OCI-M1 (cell line): ENCODE measurements at regions not wholly inside any gene's neighbourhood (a gene's known extent, or its start where the extent isn't known, plus 50 kb on each side); places are given as distances from the start of the nearest gene placed in this dataset.

Experiments used
- DNase-seq: peaks from one replicate; lab custom pipeline; 2025; lab: John Stamatoyannopoulos, UW

- no peak for DNase-seq
Observed at GRCh38 chr5:126332326-126332725, 90.9 kb upstream of the GRAMD2B start.

DNA sequence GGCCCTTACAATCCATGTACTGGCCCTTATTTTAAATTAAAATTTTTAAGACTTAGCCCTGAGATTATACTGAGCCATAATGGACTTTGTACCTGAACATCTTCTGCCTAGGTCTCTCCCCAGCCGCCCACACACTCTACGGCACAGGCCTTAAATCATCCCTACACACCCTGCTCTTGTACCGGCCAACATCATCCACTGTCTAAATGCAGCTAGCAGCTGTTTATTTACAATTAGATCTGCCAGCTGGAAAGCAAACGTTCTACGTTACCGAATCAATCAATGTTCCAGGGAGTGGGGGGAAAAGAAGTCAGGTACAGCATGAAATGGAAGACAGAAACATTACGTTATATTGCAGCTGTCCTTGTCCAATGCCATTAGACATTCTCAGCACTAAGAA lies 88.4 kb upstream of the GRAMD2B start:
- no peak for DNase-seq

DNA sequence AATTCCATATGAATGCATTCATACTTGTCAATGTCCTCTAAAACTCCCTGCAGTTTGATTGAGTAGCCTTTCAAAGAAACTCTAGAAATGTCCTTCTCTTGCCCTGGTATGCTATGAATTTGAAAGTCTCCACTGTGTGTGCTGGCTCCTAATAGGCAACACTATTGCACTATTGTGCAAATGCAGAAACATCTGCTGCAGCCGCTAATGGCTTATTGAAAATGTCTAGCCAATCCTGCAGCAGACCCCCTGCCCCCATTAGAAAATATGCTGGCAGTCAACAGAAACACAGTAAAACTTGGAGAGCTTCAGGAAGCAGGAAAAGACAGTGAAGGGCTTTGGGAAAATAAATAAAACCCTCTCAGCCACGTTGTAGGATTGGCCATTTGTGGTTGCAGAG lies 87.3 kb upstream of the GRAMD2B start:
- no peak for DNase-seq

GRCh38 chr5:126338635-126339034 lies 84.6 kb upstream of the GRAMD2B start:
- DNase-seq: no peak

- DNase-seq: peak; percentile 42
Observed at GRCh38 chr5:126339215-126339805, 83.9 kb upstream of the GRAMD2B start.

GRCh38 chr5:126341906-126342630 lies 81.1 kb upstream of the GRAMD2B start:
- no peak for DNase-seq

GRCh38 chr5:126348855-126349635 lies 74.2 kb upstream of the GRAMD2B start:
- DNase-seq: peak; percentile 66

DNA sequence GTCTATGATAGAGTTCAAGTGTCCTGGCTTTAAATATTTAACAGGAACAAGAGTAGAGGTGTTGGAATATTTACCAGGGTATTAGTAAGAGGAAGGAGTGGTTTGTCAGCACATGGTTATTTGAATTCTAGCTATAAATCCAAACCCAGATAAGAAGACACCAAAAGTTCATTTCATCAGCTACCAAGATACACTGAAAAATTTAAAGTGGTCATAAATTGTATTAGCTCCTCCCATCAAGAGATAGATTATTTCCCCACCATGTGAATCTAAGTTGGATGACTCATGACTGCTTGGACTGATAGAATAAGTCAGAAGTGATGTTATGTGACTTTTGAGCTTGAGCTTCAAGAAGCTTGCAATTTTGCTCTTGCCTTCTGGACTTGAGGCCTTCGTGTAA lies 72.1 kb upstream of the GRAMD2B start:
- DNase-seq: peak; percentile 23

- peak; percentile 74 for DNase-seq
Observed at GRCh38 chr5:126354012-126354857, 69.0 kb upstream of the GRAMD2B start.

GRCh38 chr5:126354858-126355731 lies 68.1 kb upstream of the GRAMD2B start:
- DNase-seq: peak; percentile 16

DNA sequence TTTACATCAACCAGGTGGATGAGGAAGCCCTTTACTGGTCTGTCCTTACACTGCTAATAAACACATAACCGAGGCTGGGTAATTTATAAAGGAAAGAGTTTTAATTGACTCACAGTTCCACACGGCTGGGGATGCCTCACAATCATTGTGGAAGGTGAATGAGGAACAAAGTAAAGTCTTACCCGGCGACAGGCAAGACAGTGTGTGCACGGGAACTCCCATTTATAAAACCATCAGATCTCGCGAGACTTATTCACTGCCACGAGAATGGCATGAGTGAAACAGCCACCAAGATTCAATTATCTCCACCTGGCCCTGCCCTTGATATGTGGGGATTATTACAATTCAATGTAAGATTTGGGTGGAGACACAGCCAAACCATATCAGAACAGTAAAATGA lies 67.3 kb upstream of the GRAMD2B start:
- DNase-seq: no peak

DNA sequence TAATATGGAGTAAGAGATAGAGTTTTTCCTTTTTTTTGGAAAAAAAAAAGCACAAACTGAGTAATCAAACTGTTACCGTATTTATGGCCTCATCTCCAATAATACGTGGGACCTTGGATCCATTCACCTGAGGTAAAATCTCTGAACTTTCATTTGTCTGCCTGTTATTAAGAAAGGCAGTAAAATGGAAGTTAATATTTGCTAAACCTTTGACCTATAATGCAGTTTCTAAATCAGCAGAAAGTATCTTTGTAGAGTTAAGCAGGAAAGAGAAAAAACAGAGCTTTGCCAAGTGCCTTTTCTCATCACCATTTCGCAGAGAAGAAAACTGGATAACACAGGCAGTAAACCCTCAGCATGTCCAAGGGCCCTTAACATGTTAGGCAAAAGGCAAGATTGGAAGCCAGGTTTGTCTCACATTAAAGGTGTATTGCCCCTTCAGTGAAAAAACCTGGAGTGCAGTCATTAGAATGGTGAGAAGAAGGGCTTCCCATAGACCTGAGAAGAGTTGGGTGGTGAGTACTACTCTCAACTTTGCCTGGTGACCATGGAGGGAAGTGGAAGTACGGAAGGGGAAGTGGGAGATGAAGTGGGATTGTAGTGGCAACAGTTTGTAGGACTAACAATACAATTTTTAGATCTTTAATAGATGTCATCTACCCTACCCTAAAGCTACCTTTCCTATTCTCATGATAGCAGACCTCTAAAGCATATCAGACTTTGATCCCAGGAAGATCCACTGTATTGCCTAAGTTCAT lies 65.4 kb upstream of the GRAMD2B start:
- no peak for DNase-seq

DNA sequence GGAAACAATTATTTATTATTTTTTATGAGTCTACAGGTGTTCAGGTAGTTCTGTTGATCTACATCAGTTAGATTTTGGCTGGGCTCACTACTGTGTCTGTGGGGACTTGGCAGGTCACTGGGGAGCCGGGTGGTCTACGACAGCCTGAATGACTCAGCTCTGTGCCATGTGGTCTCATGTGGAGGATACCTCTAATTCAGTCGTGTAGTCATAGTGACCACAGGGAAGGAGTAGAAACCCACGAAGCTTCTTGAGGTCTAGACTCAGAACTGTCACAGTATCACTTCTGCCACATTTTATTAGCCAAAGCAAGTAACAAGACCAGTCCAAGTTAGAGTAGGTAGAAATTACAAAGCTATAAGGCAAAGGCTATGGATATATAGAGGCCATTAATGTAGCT lies 64.7 kb upstream of the GRAMD2B start:
- DNase-seq: no peak

DNA sequence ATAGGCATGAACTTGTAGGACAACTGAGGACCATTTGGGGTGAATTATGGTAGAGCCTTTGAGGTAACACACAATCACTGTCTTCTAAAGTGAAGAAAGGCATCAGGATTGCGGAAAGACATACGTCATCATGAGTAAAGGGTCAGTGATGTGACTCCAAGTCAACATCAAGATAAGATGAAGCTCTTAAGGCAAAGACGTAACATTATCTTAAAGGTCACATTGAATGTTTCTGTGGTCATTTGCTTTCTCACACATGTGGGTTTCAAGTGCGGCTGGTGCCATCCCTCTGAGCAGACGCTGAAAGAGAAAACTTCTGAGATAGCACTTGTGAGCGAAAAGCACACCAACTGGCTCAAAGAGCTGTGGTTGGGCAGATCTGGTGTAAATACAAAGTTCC lies 63.3 kb upstream of the GRAMD2B start:
- DNase-seq: peak; percentile 55

DNA sequence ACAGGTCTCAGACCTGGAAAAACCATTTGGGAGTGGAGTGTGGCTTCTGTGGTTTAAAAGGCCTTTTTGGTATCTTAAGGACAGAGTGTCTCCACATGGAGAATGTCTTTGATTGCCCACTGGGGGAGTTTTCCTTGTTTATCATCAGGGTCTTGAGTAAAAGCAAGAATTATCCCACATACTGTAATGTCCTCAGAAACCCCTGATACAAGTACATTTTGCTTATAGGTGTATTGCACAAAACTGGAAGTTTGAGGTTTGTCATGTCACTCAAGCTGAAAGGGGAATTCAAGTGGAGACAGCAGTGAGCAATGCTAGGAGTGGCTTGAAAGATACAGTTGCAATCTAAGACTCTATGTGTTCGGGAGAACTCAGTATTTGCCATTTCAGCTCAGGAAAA lies 62.7 kb upstream of the GRAMD2B start:
- DNase-seq: peak; percentile 15

DNA sequence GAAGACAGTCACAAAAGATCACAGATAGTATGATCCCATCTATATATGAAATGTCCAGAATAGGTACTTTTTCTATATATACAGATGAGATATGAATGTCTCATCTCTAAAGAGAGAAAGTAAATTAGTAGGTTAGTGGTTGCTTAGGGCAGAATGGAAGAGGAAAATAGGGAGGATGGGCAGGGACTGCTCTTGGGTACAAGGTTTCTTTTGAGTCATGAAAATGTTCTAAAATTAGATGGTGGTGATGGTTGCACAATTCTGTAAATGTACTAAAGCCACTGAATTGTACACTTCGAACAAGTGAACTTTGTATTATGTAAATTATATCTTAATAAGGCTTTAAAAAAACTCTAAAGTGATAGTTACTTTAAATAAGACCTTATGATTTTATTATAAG lies 59.6 kb upstream of the GRAMD2B start:
- DNase-seq: no peak

- DNase-seq: no peak
Observed at GRCh38 chr5:126364206-126364902, 58.9 kb upstream of the GRAMD2B start.

- no peak for DNase-seq
Observed at GRCh38 chr5:126365446-126366198, 57.6 kb upstream of the GRAMD2B start.

DNA sequence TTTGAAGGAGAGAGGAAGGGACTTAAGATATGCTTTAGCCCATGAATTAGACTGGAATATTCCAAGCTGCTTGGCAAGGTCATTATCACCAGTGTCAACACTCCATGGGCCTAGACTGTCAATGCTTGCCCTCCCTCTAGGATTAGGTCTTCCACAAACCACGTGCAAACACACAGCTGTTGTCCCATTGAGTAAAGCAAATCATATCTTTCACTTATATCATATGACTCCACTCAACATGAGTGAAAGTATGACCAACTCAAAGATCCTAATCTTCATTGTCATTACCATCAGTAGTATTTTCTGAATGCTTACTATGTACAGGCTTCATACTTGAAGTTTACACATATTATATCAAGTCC lies 57.0 kb upstream of the GRAMD2B start:
- DNase-seq: no peak
